Esophagus muscularis mucosa (tissue), 4 donors: ENCODE measurements at regions not wholly inside any gene's neighbourhood (a gene's known extent, or its start where the extent isn't known, plus 50 kb on each side); places are given as distances from the start of the nearest gene placed in this dataset.

Experiments
- DNase-seq: peaks from one replicate; pipeline ENCODE4 v3.0.0-alpha.2; 2017; ENCODE audit errors: extremely low spot score
- H3K27ac ChIP-seq, 4 donors: fragments of 200-600 bp; sonication (generic); replicated peaks in 1 of 4; 1 replicate in 3 of 4; 2 replicates in 1 of 4; pipeline ENCODE4 v1.5.1; 2016 to 2019; ENCODE audit warnings: mild to moderate bottlenecking in 1 of 4
- H3K27me3 ChIP-seq, 4 donors: fragments of 200-600 bp; sonication (generic); one replicate each; pipeline versions ENCODE4 v1.5.1 to v1.6.0; 2016 to 2019
- H3K36me3 ChIP-seq, 4 donors: fragments of 200-600 bp; sonication (generic); one replicate each; pipeline ENCODE4 v1.5.1; 2016 to 2019
- H3K4me1 ChIP-seq, 4 donors: fragments of 200-600 bp; sonication (generic); one replicate each; pipeline ENCODE4 v1.5.1; 2016 to 2019
- H3K4me3 ChIP-seq, 4 donors: fragments of 200-600 bp; sonication (generic); 1 replicate in 2 of 4; 2 replicates in 2 of 4; pipeline ENCODE4 v1.5.1; 2016 to 2019; ENCODE audit warnings: mild to moderate bottlenecking in 4 of 4, moderate library complexity in 1 of 4
- H3K9me3 ChIP-seq, 4 donors: fragments of 200-600 bp; sonication (generic); 1 replicate in 3 of 4; 2 replicates in 1 of 4; pipeline ENCODE4 v1.5.1; 2016 to 2019
- EP300 ChIP-seq: sonication (generic); formaldehyde crosslinking; IDR thresholded peaks from one replicate; pipeline ENCODE4 v1.6.1; 2017; ENCODE audit warnings: antibody characterized with exemption
- POLR2A ChIP-seq: fragments of 450-650 bp; IDR thresholded peaks from one replicate; pipeline ENCODE4 v1.6.1; 2017; ENCODE audit warnings: antibody characterized with exemption, moderate library complexity, mild to moderate bottlenecking, low read depth
- POLR2AphosphoS5 ChIP-seq, 2 donors: sonication (generic); formaldehyde crosslinking; IDR thresholded peaks; one replicate each; pipeline ENCODE4 v1.6.1; 2017; ENCODE audit warnings: antibody characterized with exemption in 2 of 2
- WGBS: methylation state at CpG from one replicate; pipeline ENCODE4 v1.1.5; 2018; 5-methylcytosine and 5-hydroxymethylcytosine counted together
- intact Hi-C: fragments of 100-400 bp; cut with DNase I; formaldehyde crosslinking; loops from one replicate; pipeline ENCODE4 v1.15.1; 2023
- TF ChIP-seq, protein P1 (sequence below), 3 experiments: fragments of 200-600 bp in 2 of 3; fragments of 450-650 bp in 1 of 3; sonication (generic) in 2 of 3; IDR thresholded peaks; one replicate each; pipeline ENCODE4 v1.5.1; 2017 to 2019; ENCODE audit warnings: antibody characterized with exemption in 3 of 3, mild to moderate bottlenecking in 2 of 3, moderate library complexity in 1 of 3

DNA sequence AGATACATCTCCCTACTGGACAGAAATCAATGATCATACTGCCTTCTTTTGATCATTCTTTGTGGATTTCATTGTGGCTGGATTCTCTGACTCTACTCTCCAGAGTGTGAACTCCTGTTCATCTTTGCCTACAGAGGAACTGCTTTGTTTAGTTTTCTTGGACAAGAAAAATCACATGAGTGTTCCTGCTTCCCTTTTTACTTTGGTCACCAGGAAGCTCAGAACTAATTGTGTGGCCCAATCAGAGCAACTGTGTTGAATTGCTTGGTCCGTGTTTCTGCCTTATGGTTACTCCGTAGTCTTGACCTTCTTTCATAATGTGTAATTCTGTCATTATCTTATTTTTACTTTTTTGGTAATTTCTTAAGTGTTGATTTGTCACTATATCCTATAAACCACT is 97.0 kb downstream of the MAF start:
- no peak for DNase-seq
- Histone ChIP-seq H3K4me3 (no peak overlapping the region), H3K27me3 (no peaks in the 10 kb centered on the region), H3K27ac (no peak overlapping the region), H3K9me3 (peaks cover 0 to 3% (median 0%) of the 10 kb centered on the region in 4 donors), H3K4me1 (no peaks in the 10 kb centered on the region), H3K36me3 (no peaks in the 10 kb centered on the region)
- no peak for TF ChIP-seq EP300
- no peak for TF ChIP-seq POLR2A
- TF ChIP-seq, protein P1, sequence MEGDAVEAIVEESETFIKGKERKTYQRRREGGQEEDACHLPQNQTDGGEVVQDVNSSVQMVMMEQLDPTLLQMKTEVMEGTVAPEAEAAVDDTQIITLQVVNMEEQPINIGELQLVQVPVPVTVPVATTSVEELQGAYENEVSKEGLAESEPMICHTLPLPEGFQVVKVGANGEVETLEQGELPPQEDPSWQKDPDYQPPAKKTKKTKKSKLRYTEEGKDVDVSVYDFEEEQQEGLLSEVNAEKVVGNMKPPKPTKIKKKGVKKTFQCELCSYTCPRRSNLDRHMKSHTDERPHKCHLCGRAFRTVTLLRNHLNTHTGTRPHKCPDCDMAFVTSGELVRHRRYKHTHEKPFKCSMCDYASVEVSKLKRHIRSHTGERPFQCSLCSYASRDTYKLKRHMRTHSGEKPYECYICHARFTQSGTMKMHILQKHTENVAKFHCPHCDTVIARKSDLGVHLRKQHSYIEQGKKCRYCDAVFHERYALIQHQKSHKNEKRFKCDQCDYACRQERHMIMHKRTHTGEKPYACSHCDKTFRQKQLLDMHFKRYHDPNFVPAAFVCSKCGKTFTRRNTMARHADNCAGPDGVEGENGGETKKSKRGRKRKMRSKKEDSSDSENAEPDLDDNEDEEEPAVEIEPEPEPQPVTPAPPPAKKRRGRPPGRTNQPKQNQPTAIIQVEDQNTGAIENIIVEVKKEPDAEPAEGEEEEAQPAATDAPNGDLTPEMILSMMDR (IDR thresholded peaks at IDR 0.05): no peak
- TF ChIP-seq POLR2AphosphoS5 (IDR thresholded peaks at IDR 0.05): no peak
- intact Hi-C loops: no loop called here
- WGBS: 74% methylated on average over 2 of the region's 2 CpGs

DNA sequence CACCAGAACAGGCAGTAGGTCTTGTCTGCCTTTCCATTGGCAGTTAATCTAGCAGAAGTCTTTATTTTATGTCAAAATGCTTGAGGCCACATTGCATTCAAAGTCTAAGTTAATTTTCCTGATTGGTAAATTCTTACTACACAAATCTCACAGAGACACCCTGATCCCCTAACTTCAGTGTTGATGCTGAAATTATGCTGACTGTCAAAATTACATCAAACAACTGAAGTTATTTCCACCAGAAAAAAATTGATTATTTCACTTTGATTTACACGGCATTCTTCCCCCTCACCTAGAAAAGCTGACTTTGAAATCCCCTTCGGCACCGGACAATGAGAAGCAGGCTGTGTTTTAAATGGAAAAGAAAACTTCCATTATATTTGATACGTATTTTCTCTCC is 99.1 kb downstream of the MAF start:
- no peak for DNase-seq
- peaks cover 0 to 3% (median 0%) of the 10 kb centered on the region in 4 donors for H3K9me3 ChIP-seq
- TF ChIP-seq, protein P1 (IDR thresholded peaks at IDR 0.05): no peak
- TF ChIP-seq EP300 (no peak), POLR2A (no peak), POLR2AphosphoS5 (IDR thresholded peaks at IDR 0.05) (no peak)
- intact Hi-C loops: no loop called here
- no peak overlapping the region for H3K4me3 ChIP-seq
- H3K27me3 ChIP-seq: no peaks in the 10 kb centered on the region
- no peaks in the 10 kb centered on the region for H3K4me1 ChIP-seq
- WGBS: 87% methylated on average over 4 of the region's 4 CpGs
- no peak overlapping the region for H3K27ac ChIP-seq
- H3K36me3 ChIP-seq: no peaks in the 10 kb centered on the region

DNA sequence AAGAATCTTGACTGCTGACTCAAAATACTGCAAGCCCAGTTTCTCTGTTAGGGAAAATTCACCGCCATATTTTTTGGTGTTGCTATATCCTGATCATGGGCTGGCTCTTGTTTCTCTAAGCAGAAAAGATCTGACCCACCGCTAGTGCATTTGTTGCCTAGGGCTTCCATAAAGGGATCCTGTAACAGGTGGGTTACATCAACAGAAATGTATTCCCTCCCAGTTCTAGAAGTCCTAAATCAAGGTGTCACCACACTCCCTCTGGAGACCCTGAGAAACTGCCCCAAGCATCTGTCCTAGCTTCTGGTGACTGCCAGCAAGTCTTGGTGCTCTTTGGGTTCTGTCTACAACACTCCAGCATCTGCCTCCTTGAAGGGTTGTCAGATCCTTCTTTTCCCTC is 99.7 kb downstream of the MAF start:
- no peaks in the 10 kb centered on the region for H3K36me3 ChIP-seq
- H3K4me1 ChIP-seq: no peaks in the 10 kb centered on the region
- 83% methylated on average over 2 of the region's 2 CpGs for WGBS
- peaks cover 0 to 3% (median 0%) of the 10 kb centered on the region in 4 donors for H3K9me3 ChIP-seq
- intact Hi-C loops: no loop called here
- H3K4me3 ChIP-seq: no peak overlapping the region
- DNase-seq: no peak
- no peaks in the 10 kb centered on the region for H3K27me3 ChIP-seq
- no peak for TF ChIP-seq POLR2A
- TF ChIP-seq POLR2AphosphoS5 (IDR thresholded peaks at IDR 0.05): no peak
- no peak for TF ChIP-seq EP300
- H3K27ac ChIP-seq: no peak overlapping the region

DNA sequence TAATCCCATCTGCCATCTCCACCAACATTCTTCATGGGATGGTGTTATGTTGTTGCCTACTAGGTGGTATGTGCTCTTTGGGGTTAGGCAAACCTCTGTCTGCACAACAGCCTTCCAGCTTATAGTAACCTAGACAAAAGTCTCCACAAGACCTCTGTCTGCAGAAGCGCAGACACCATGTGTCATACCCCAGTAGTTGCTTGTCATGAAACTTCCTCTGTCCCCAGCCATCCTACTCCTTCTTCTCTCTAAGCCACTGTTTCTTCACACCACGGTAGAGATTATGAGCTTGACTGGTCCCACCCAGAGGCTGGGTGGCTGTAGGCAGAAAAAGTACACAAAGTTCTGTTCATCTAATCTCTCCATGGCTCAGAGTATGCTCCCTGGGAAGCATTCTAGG is 100.3 kb downstream of the MAF start:
- Histone ChIP-seq H3K36me3 (no peaks in the 10 kb centered on the region), H3K9me3 (peaks cover 0 to 3% (median 0%) of the 10 kb centered on the region in 4 donors), H3K27me3 (no peaks in the 10 kb centered on the region), H3K4me3 (no peak overlapping the region), H3K4me1 (no peaks in the 10 kb centered on the region), H3K27ac (no peak overlapping the region)
- 83% methylated on average over 2 of the region's 2 CpGs for WGBS
- intact Hi-C loops: no loop called here
- no peak for DNase-seq
- TF ChIP-seq POLR2A: no peak
- TF ChIP-seq, protein P1 (IDR thresholded peaks at IDR 0.05): no peak
- no peak for TF ChIP-seq EP300
- TF ChIP-seq POLR2AphosphoS5 (IDR thresholded peaks at IDR 0.05): no peak

DNA sequence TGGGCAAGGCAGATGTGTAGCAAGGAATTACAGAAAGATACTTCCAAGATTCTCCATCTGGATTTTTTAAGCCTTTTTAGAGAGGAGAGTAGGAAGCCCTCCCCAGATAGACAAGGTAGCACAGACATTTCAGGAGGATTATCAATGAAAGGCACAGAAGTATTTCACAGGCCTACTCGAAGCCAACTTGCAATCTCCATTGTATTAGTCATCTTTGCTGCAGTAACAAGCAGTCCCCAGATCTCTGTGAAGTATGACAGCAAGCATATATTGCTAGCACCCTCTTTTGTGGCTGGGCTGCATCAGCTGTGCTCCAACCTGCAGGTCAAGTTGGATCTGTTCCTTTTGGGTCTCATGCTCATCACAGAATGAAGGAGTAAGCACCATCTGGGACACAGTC is 101.6 kb downstream of the MAF start:
- Histone ChIP-seq H3K27me3 (no peaks in the 10 kb centered on the region), H3K27ac (no peak overlapping the region), H3K36me3 (no peaks in the 10 kb centered on the region), H3K4me3 (no peak overlapping the region), H3K9me3 (peaks cover 0 to 3% (median 0%) of the 10 kb centered on the region in 4 donors), H3K4me1 (no peaks in the 10 kb centered on the region)
- intact Hi-C loops: no loop called here
- TF ChIP-seq POLR2AphosphoS5 (IDR thresholded peaks at IDR 0.05): no peak
- no peak for TF ChIP-seq POLR2A
- no peak for TF ChIP-seq EP300
- TF ChIP-seq, protein P1 (IDR thresholded peaks at IDR 0.05): no peak
- DNase-seq: no peak
- 94% methylated on average over 1 of the region's 1 CpG for WGBS
